ENCODE measurements at regions not wholly inside any gene's neighbourhood (a gene's known extent, or its start where the extent isn't known, plus 50 kb on each side); places are given as distances from the start of the nearest gene placed in this dataset.

DNA sequence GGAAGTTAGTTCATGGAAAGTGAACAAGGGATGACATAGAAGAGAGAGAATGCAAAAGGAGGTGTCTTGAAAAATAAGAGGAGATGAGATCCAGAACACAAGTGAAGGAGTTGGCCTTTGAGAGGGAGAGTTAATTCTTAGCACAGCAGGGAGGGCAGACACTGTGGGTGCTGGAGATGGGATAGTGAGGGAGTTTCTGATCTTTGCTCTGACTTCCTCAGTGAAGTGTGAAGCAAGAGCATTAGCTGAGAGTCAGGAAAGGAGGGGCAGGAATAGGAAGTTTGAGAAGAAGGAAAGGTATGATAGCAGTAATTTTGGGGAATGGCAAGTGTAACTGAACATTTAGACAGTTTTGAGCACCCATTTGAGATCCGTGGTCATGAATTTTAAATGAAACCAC lies 75.8 kb upstream of the COCH start:
- TF ChIP-seq, protein P1, sequence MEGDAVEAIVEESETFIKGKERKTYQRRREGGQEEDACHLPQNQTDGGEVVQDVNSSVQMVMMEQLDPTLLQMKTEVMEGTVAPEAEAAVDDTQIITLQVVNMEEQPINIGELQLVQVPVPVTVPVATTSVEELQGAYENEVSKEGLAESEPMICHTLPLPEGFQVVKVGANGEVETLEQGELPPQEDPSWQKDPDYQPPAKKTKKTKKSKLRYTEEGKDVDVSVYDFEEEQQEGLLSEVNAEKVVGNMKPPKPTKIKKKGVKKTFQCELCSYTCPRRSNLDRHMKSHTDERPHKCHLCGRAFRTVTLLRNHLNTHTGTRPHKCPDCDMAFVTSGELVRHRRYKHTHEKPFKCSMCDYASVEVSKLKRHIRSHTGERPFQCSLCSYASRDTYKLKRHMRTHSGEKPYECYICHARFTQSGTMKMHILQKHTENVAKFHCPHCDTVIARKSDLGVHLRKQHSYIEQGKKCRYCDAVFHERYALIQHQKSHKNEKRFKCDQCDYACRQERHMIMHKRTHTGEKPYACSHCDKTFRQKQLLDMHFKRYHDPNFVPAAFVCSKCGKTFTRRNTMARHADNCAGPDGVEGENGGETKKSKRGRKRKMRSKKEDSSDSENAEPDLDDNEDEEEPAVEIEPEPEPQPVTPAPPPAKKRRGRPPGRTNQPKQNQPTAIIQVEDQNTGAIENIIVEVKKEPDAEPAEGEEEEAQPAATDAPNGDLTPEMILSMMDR (IDR thresholded peaks at IDR 0.05) = no peak
- no peak for TF ChIP-seq EZH2phosphoT487 (IDR thresholded peaks at IDR 0.05)
